ENCODE measurements at regions not wholly inside any gene's neighbourhood (a gene's known extent, or its start where the extent isn't known, plus 50 kb on each side); places are given as distances from the start of the nearest gene placed in this dataset.

- Histone ChIP-seq H3K4me1 (no peaks in the 10 kb centered on the region), H3K27me3 (peaks cover 28% of the 10 kb centered on the region), H3K36me3 (no peaks in the 10 kb centered on the region), H3K4me3 (ENCODE audit: low read depth, low read length) (no peak overlapping the region), H3K9me3 (no peaks in the 10 kb centered on the region)
- TF ChIP-seq, protein P1, sequence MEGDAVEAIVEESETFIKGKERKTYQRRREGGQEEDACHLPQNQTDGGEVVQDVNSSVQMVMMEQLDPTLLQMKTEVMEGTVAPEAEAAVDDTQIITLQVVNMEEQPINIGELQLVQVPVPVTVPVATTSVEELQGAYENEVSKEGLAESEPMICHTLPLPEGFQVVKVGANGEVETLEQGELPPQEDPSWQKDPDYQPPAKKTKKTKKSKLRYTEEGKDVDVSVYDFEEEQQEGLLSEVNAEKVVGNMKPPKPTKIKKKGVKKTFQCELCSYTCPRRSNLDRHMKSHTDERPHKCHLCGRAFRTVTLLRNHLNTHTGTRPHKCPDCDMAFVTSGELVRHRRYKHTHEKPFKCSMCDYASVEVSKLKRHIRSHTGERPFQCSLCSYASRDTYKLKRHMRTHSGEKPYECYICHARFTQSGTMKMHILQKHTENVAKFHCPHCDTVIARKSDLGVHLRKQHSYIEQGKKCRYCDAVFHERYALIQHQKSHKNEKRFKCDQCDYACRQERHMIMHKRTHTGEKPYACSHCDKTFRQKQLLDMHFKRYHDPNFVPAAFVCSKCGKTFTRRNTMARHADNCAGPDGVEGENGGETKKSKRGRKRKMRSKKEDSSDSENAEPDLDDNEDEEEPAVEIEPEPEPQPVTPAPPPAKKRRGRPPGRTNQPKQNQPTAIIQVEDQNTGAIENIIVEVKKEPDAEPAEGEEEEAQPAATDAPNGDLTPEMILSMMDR (IDR thresholded peaks at IDR 0.05; ENCODE audit: low read depth, low read length): no peak
- no peak for DNase-seq
Observed at GRCh38 chr6:105566503-105566902, 163.6 kb upstream of the PREP start.

DNA sequence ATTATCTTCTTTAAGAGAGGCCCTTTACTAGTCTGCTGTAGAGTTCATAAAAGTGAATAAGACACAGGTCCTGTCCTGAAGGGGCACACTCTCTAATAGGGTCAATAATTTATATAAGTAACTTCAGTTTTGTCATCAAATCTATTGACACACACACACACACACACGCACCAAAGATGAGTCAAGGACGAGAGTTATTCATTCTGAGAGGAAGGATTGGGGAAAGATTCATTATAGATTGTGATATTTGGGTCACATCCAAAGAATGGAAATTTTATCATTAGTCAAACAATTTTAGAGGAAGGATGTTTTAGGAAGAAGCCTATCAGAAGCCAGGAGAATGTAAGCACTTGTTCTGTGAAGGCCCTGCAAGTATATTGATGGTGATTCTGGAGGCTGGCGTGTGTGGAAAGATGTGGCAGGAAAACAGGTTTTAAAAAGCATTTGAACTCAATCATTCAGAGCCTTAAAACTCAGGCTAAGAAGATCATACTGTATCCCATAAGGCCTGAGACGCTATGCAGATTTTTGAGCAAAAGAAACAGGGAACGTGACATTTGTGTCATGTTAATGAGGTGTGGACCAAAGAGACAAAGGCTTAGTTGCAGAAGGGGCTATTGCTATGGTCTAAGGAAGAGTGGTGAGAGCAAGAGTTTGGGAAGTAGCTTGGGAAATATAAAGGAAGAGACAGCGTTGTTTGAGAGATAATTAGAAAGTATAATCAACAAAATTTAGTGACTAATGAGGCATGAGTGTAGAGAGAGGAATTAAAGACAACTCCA is 161.4 kb upstream of the PREP start:
- Histone ChIP-seq H3K27me3 (peaks cover 23% of the 10 kb centered on the region), H3K4me1 (no peaks in the 10 kb centered on the region), H3K4me3 (ENCODE audit: low read depth, low read length) (no peak overlapping the region), H3K9me3 (no peaks in the 10 kb centered on the region), H3K36me3 (no peaks in the 10 kb centered on the region)
- no peak for DNase-seq
- TF ChIP-seq, protein P1 (IDR thresholded peaks at IDR 0.05; ENCODE audit: low read depth, low read length): no peak

- Histone ChIP-seq H3K27me3 (peaks cover 28% of the 10 kb centered on the region), H3K9me3 (no peaks in the 10 kb centered on the region), H3K36me3 (no peaks in the 10 kb centered on the region), H3K4me1 (no peaks in the 10 kb centered on the region), H3K4me3 (ENCODE audit: low read depth, low read length) (no peak overlapping the region)
- DNase-seq: no peak
- TF ChIP-seq, protein P1 (IDR thresholded peaks at IDR 0.05; ENCODE audit: low read depth, low read length): no peak
Observed at GRCh38 chr6:105562027-105562426, 159.1 kb upstream of the PREP start.

DNA sequence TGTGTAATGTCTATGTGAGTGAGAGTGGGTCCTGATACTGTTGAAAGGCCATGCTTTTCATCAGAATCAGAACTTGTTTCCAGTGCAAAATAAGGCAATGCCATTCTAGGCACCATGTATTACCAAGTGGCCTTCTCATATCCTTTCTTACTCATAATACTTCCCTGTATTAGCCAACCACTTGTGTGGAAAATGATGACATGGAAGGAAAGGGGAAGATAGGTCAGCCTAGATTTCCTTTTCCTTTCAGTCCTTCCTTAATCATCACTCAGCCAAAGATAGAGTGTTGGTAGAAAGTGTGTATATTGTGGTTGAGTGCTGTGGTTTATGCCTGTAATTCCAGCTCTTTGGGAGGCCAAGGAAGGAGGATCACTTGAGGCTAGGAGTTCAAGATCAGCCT is 158.6 kb upstream of the PREP start:
- no peaks in the 10 kb centered on the region for H3K9me3 ChIP-seq
- DNase-seq: no peak

GRCh38 chr6:105560611-105561066 is 157.8 kb upstream of the PREP start:
- Histone ChIP-seq H3K4me3 (ENCODE audit: low read depth, low read length) (no peak overlapping the region), H3K4me1 (no peaks in the 10 kb centered on the region), H3K36me3 (no peaks in the 10 kb centered on the region), H3K9me3 (no peaks in the 10 kb centered on the region), H3K27me3 (peaks cover 22% of the 10 kb centered on the region)
- DNase-seq: no peak
- TF ChIP-seq, protein P1 (IDR thresholded peaks at IDR 0.05; ENCODE audit: low read depth, low read length): no peak

More for the DNA sequence above, 158.6 kb upstream of the PREP start:
- TF ChIP-seq, protein P1 (IDR thresholded peaks at IDR 0.05; ENCODE audit: low read depth, low read length): no peak
- Histone ChIP-seq H3K4me3 (ENCODE audit: low read depth, low read length) (no peak overlapping the region), H3K36me3 (no peaks in the 10 kb centered on the region), H3K4me1 (no peaks in the 10 kb centered on the region), H3K27me3 (peaks cover 26% of the 10 kb centered on the region)

DNA sequence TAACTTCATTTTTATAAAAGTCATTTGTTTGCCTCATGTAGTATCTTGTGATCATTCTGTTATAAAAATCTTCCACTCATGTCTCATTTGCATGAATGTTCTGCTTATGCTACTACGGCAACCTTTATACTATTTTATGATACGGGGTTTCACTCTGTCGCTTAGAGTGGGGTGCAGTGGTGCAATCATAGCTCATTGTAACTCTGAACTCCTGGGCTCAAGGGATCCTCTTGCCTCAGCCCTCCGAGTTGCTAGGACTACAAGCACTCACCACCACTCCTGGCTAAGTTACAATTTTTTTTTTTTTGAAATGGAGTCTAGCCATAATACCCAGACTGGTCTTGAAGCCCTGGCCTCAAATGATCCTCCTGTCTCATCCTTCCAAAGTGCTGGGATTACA is 154.4 kb upstream of the PREP start:
- Histone ChIP-seq H3K9me3 (no peaks in the 10 kb centered on the region), H3K4me3 (ENCODE audit: low read depth, low read length) (no peak overlapping the region), H3K36me3 (no peaks in the 10 kb centered on the region), H3K27me3 (peaks cover 27% of the 10 kb centered on the region), H3K4me1 (no peaks in the 10 kb centered on the region)
- TF ChIP-seq, protein P1 (IDR thresholded peaks at IDR 0.05; ENCODE audit: low read depth, low read length): no peak
- DNase-seq: no peak
